AG08396 (cell line): ENCODE measurements at regions not wholly inside any gene's neighbourhood (a gene's known extent, or its start where the extent isn't known, plus 50 kb on each side); places are given as distances from the start of the nearest gene placed in this dataset.
"Not testable (repeated sequence)": the region's sequence is repeated elsewhere in the genome, so short reads cannot be mapped to it uniquely, and the experiment has no call there.

Experiments
- DNase-seq: peaks from one replicate; pipeline ENCODE4 v3.0.0; 2012; ENCODE audit warnings: low spot score, mixed read lengths

DNA sequence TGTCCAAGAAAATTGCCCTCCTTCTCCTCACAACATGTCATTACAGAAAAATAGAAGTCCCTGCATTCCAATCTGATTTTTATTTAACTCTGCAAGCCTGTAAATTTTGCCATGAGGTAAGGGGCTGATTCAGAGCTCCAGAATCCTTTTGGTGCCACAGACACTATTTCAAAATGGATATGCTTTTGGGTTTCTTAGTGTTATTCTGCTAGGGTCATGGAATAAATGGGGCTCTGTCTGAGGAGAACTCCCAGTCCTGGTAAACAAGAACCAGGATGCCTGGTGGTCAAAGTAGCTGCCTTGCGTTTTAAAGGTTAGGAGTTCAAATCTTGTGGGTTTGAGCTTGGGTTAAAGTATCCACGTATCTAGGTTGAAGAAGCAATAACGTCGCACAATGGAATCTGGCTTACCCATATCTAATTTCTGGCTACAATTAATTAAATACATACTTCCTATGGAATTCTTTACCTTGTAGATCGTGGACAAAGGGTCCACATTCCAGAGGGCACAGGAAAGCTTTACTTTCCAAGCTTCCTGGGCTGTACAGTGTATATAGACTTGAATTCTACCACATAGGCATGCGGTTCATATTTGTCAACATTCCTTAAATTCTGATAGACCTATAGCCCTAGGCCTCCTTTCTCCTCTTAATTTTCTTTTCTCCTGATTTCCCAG lies 98.0 kb upstream of the CDC42BPA start:
- DNase-seq = no peak

DNA sequence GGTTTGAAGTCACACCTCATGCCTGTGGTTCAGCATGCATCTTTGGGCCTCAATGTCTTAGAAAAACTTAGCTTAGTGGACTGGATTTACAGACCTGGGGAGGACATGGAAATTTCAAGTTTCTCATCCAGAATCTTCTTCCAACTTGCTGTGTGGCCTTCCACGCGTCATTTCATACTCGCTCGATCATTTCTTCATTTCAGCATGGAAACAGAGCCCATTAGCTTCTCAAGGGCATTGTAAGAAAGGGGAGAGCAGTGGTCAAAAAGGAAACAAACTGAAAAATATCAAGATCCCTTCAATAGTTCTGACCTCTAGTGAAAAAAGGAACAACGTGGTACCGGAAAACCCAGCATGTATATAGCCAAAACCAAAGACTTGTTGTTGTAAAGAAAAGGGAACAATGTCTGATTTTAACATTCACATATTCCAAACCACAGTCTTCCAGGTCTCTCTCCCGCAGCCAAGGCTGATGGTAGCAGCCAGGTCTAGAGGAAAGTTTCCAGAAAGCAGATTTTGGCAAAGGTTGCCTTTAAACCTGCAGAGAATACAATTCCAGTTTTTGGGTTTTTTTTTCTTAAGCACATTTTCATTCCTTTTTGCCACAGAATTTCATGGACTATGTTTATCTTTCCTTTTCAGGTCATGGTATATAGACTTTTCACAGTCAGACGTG lies 97.0 kb upstream of the CDC42BPA start:
- DNase-seq = no peak

DNA sequence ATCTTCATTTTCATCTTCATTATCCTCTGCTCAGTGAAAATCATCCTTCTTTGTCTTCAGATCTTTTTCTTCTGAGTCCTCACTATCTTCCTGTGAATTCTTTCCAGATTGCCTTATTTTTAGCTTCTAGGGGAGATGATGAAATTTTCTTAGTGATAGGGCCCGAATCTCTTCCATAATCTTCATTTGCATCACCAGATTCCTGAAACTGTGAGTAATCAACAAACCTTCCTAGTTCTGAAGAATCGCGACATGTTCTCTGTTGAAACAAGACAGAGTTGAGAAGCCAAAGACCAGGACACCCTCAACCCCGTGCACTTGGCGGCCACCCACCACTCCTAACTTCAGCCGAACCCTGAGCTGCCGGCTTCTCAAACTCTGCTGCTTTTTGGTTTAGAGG lies 92.8 kb upstream of the CDC42BPA start:
- DNase-seq = no peak

DNA sequence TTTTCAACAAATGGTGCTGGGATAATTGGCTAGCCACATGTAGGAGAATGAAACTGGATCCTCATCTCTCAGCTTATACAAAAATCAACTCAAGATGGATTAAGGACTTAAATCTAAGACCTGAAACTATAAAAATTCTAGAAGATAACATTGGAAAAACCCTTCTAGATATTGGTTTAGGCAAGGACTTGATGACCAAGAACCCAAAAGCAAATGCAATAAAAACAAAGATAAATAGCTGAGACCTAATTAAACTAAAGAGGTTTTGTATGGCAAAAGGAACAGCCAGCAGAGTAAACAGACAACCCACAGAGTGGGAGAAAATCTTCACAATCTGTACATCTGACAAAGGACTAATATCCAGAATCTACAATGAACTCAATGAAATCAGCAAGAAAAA lies 88.0 kb upstream of the CDC42BPA start:
- DNase-seq = not testable (repeated sequence)

DNA sequence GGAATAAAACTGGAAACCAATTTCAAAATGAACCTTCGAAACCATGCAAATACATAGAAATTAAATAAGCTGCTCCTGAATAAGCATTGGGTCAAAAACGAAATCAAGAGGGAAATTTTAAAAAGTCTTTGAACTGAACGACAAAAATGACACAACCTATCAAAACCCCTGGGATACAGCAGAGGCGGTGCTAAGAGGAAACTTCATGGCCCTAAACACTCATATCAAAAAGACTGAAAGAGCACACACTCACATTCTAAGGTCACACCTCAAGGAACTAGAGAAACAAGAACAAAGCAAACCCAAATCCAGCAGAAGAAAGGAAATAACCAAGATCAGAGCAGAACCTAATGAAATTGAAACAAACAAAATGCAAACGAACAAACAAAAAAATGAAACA lies 85.2 kb upstream of the CDC42BPA start:
- DNase-seq = no peak

DNA sequence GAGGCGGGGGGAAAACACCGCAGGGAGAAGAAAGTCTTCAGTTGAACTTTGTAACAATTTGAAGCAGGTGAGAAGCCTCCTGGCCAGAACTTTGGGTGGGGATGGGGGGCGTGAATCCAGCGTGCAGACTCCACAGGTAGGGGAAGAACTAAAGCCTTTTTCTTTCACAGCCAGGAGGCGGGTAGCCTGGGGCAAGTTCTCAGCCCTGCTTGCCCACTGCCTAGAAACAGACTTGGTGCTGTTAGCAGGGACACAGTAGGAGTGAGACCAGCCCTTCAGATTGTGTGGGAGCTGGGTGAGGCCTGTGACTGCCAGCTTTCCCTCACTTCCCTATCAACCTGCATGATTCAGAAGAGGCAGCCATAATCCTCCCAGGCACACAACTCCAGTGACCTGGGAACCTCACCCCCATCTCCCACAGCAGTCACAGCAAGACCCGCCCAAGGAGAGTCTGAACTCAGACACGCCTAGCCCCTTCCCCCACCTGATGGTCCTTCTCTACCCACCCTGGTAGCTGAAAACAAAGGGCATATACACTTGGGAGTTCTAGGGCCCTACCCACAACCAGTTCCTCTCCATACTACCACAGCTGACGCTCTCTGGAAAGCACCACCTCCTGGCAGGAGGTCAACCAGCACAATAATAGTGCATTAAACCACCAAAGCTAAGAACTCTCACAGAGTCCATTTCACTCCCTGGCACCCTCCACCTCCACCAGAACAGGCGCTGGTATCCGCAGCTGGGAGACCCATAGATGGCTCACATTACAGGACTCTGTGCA lies 83.5 kb upstream of the CDC42BPA start:
- no peak for DNase-seq

DNA sequence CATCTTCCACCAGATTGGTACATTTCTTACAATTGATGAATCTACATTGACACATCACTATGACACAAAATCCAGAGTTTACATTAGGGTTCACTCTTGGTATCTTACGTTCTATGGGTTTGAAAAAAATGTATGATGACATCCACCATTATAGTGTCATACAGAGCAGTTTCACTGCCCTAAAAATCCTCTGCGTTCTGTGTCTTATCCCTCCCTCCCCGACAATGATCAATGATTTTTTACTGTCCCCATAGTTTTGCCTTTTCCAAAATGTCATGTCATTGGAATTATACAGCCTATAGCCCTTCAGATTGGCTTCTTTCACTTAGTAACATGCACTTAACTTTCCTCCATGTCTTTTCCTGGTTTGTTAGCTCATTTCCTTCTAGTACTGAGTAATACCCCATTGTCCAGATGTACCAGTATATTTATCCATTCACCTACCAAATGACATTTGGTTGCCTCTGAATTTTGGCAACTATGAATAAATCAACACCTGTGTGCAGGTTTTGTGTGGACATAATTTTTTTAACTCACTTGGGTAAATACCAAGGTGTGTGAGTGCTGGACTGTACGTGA lies 80.9 kb upstream of the CDC42BPA start:
- no peak for DNase-seq

DNA sequence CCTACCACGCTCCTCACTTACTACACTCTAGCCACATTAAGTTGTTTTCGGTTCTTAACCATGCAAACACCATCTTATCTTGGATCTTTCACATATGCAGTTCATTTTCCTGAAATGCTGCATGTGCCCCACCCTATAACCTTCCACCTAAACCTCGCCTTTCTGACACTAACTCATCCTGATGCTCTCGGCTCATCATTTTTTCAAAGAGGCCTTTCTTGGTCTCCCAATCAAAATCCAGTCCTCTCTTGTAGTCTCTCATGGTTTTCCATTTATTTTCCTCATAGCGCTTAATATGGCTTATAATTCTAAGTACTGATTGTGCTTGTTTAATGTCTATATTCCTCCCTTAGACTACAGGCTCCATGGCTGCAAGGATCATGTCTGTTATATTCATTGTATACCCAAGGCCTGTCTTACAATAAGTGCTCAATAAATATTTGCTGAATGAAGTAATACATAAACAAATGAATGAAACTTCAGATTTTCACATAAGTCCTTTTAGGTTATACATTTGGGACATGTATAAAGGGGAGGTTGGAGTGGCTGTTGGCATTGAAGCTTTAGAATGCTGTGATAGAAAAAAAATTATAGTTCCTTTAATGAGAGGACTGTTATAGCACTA lies 79.2 kb upstream of the CDC42BPA start:
- no peak for DNase-seq

DNA sequence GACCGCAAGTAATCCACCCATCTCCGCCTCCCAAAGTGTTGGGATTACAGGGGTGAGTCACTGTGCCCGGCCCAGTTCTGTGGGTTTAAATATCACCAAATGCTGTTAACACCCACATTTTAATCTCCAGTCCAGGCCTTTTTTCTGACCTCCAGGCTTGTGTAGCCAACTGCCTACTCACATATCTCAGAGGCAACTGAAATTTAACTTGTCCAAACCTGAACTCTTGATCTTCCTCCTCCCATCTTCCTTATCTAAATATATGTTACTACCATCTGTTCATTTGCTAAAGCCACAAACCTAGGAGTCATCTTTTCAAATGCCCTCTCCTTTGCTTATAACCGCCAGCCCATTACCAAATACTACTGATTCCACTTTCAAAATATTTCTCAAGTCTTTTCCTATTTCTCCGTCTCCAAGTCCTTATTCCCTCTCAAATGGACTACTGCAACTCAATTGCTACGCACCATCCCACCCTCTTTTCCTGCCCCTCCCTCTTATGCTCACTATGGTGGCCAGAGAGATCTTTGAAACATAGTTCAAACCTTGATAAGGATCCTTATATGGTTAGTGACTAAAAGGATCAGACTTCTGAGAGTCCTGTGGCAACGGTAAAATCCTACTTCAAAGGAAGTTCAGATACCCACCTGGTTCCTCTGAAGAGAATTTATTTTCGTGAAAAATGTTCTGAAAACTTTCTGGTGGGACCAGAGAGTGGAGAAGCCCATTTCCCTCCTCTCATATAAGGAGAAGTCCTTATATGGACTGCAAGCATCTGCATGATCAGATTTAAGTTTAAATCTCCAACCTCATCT lies 78.5 kb upstream of the CDC42BPA start:
- no peak for DNase-seq

DNA sequence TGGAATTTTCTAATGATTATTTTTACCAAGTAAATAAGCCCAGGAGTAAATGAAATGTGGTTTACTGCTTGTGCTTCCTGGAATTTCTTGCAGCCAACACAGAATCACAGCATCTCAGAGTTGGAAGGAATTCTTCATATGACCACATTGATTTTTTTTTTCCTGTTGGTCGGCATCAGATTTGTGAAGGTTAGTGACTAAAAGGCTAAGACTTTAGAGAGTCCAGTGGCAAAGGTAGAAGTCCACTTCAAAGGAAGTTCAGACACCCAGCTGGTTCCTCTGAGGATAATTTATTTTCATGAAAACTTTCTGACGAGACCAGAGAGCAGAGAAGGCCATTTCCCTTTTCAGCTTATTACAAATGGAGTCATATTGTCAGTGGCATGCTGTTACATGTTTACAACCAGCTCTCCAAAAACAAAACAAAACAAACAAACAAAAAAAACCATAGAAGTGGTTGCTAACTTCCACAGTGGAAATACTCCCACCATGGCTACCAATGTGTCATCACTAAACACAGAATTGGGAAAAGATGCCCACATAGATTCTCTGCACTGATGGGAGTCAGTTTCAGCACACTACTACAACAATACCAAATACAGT lies 77.2 kb upstream of the CDC42BPA start:
- no peak for DNase-seq

DNA sequence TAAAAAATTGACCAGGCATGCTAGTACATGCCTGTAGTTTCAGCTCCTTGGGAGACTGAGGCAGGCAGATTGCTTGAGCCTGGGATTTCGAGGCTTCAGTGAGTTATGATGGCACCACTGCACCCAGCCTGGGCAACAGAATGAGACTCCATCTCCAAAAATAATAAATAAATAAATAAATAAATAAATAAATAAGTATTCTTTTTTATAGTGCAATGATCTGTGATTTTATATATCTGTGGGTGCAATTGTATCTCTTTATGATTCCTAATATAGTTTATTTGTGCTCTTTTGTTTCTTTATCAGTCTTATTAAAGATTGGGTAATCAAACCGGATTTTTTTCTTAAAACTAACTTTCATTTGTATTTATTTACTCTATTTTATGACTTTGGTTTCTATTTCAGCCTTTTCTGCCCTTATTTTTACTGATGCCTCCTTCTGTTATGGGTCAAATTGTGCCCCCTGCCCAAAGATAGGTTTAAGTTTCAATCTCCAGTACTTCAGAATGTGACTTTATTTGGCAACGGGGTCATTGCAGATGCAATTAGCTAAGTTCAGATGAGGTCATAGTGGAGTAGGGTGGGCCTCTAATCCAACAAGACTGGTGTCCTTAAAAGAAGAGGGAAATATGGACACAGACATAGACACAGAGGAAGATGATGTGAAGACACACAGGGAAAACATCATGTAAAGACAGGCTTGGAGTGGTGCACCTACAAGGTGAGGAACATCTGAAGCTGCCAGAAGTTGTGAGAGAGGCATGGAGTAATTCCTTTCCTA lies 74.9 kb upstream of the CDC42BPA start:
- no peak for DNase-seq

DNA sequence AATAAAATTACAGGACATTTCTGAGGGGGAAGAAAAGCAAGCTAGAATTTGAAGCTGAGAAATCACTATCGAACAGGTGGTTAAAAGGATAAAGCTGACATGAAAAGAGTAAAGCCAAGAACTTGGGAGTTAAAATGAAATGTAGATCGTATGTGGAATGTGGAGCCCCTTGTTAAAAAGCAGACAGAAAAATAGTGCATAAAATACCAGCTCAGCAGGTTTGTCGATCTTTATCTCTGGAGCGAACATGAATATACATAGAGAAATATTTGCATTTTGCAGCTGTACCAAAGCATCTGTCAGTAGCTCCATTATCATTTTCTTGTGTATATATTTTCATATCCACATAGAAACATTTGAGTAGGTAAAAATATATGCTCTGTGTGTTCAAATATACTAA lies 73.6 kb upstream of the CDC42BPA start:
- no peak for DNase-seq

DNA sequence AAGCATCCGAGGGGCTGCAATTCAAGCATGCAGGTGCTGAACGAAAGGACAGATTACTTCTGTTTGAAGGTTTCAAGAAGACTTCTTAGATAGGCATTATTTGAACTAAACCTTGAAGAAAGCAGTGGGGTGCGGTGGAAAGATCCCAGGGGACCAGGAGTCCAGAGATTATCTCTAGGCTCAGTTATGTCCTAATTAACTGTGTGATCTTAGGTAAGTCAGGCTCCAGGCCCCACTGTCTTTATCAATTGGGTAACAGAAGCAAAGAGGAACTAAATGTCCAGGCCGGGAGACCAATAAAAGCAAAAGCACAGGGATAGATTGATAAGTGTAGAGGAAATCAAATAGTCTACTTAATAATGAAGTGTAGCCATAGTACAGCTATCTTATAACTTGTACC lies 72.9 kb upstream of the CDC42BPA start:
- no peak for DNase-seq

DNA sequence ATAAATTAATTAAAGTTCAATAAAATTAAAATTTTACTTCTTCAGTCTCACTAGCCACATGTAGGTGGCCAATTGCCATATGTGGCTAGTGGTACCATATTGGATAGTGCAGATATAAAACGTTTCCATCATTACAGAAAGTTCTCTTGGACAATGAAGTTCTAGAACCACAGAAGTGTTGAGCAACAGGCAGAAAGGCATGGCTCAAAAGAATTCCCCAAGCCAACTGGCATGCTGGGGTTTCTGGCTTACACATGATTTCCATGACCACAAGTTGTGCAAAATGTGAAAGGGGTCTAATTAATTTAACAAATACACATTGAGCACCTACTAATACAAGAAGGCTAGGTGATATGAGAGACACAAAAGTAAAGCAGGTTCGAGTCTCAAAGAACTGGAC lies 72.2 kb upstream of the CDC42BPA start:
- no peak for DNase-seq

DNA sequence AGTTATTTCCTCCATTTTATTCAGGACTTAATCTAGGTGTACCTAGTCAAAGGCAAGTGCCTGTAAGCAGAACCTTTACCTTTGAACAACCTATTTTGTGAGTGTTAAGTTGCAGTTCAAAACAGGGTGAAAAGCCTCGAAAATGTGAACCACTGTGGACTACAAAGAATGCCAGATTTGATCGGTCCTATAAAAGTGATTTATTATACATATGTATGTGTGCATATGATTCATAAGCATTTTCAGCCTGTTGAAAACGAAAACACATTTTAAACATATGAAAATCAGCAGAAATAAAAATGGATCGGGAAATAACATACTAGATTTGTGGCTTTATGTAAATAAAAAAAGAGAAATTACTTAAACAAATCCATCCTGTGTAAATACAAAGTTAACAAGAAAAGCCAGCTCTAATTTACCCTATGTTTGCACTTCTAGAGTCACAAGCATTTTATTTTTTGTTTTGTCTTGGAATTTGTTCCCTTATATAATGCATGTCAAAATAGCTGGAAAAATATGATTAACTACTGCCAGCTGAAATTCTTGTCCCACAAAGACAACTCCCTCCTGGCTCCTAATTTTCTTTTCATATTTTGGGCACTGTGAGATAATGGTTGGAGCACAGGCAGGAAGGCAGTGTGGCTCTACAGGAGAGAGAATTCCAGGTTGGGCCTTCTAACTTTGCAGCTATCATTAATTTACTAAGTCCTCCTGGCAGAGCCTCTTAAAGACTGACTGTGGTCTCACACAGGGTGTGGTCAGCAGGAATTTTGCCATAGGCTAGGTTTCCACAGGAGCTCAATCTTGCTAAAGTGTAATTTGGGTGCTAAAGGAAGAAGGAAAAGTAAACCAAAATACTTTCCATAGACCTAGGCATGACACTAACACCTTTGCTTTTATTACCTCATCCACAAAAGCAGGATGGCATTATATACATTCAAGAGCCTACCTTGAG lies 70.2 kb upstream of the CDC42BPA start:
- DNase-seq = no peak

DNA sequence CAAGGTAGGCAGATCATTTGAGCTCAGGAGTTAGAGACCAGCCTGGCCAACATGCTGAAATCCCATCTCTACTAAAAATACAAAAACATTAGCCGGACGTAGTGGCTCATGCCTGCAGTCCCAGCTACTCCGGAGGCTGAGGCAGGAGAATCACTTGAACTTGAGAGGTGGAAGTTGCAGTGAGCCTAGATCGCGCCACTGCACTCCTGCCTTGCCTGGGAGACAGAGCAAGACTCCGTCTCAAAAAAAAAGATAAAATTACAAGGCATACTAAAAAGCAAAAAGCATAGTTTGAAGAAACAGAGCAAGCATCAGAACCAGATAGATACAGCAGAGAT lies 61.2 kb upstream of the CDC42BPA start:
- DNase-seq = no peak

DNA sequence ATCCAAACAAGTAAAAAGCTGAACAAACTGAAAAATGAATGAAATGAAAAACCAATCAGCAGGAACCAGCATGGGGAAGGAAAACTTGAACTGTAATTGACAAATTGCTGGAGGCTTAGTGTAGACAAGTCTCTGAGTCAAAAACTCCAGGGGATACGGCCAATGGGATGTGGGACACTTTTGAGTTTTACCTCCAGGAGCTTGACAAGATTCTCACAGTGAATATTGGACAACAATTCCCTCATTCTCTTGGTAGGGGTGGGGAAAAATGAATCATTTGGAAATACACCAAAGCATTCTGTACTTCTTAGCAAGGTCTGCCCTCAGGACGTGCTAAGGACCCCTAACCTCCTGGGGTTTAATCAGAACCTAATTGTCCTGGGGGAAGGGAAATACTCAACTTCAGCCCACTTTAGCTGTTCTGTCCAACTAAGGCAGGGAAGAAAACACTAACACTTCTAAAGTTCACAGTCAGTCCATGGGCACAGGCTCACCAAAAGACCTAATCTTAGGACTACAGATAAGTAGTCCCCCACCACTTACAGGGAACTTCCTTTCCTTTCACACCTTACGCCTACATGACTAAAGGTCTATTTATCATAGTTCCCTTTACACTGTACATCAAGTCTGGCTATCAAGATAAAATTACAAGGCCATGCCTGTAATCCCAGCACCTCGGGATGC lies 60.7 kb upstream of the CDC42BPA start:
- no peak for DNase-seq

DNA sequence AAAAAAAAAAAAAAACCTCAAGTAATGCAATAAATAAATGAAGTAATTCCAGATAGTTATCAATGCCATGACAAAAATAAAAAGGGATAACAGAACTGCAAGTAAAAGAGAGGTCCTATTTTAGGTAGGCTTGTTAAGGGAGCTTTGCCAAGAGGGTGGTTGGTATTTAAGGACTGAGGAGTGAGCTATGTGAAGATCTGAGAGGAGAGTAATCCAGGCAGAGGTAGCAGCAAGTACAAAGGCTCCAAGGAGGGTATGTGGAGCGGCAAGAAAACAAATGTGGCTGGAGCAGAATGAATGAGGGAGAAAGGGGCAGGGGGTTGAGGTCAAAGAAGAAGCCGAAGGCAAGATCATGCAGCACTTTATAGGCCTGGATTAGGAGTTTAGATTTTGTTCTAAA lies 59.9 kb upstream of the CDC42BPA start:
- no peak for DNase-seq

DNA sequence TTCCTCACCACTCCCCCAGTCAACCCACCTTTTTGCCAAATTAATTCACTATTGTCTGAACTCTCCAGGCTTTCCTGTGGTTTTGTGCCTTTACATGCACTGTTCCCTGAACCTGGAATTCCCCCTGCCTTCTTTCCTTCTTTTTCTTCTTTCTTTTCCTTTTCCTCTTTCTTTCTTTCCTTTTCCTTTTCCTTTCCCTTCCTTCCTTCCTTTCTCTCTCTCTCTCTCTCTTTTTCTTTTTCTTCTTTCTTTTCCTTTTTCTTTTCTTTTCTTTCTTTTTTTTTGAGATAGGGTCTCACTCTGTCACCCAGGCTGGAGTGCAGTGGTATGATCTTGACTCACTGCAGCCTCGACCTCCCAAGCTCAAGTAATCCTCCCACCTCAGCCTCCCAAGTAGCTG lies 56.6 kb upstream of the CDC42BPA start:
- DNase-seq = no peak
